Stimulated activated CD8-positive, alpha-beta memory T cell treated with anti-CD3 and anti-CD28 coated beads, Interleukin-2, amount 100 ng/mL, for 48 hours (primary cell): ENCODE measurements at regions not wholly inside any gene's neighbourhood (a gene's known extent, or its start where the extent isn't known, plus 50 kb on each side); places are given as distances from the start of the nearest gene placed in this dataset.

Source experiments
- DNase-seq, 2 donors: peaks; one replicate each; pipeline ENCODE4 v3.0.0-alpha.2; 2020; ENCODE audit warnings: low read depth in 2 of 2

DNA sequence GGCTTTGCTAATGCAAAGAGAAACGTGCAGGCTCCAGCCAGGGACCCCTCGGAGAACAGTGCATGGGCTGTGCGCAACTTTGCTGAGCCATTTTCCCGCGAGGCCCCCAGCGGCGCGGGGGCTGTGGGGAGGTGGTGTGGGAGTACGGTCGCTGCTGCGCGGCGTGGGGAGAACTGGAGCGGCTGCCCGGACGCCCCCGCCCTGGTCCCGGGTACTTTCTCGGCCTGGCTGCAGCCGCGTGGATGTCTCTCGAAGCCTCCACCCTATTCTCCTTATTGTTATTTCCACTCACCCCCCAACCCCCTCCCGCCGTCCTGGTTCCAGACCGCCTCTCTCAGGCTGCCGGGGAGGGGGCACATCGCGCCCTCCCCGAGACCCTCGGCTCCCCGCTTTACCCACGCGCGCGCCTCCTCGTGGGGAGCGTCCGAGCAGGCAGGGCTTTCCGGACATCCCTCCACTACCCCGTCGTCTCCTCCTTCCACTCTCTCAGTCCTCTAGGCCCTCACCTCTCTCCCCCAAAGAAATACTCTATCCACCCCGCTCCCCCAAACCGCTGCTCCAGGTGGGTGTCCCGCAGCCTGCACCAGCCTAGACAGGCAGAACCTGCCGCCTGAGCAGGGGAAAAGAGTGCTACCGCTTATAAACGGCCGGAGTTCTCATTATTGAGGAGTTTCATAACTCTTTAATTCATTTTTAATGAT is 68.6 kb upstream of the TBCA start:
- DNase-seq, result no peak

DNA sequence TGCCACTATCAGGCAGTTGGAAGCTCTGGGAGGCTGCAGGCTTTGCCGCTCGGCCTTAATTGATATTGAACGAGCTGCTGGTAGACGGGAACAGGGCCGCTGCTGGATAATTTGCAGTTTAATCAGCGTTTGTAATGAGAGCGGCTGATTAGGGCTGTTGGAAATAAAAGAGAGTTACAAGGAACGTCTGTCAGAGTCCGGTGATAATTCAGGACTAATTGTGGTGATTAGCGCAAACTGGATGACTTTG is 68.2 kb upstream of the TBCA start:
- DNase-seq, result no peak

DNA sequence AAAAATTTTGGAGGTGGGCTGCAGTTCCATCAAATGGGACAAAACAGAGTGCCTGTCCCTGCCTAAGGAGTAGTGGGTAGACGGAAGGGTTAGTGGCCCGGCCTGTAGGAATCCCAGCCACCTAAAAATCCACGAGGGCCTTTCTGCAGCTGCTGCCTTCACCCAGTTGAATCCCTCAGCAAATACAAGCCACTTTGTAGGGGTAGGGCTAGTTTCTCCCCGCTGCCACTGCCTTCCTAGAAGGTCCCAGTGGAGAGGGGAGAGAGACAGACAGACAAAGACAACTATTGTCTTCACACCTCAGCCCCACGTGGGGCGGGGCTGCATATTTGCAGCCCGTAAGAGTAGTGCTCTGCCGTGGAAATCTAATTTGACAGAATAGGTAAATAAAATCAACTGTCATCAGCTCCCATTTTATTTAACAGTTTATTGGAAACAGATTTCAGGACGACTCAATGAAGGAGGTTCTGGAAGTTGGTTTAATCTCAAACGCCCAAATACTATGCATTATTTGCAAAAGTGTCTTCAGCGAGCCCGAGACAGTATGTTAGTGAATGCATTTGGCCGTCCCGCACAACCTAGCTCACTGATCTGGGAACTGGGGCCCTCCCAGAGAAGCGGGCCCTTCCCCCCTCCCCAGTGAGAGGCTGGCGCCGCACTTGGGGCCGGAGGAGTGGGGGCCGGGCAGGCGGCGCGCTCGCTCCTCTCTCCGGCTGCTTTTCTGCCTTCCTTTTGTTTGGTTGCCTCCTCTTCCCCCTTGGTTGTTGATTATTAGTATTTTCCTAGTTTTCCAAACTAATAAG is 67.6 kb upstream of the TBCA start:
- DNase-seq, result no peak

DNA sequence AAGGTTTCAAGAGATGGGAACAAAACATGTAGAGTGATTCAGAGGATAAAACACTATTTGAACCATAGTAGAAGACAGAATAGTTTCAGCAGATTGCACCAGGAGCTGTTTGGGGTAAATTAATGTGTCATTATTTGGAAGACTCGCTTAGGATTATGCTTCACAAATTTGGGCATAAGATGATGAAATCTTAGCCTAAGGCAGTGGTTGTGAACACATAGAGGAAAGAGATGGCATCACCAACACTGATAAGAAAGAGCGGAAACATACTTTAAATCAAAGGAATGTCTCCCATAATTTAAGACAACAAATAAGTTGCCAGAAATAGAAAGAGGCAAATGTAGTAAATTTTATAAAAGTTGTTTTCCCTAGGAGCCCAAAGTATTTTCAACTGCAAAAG is 66.1 kb upstream of the TBCA start:
- no peak for DNase-seq

DNA sequence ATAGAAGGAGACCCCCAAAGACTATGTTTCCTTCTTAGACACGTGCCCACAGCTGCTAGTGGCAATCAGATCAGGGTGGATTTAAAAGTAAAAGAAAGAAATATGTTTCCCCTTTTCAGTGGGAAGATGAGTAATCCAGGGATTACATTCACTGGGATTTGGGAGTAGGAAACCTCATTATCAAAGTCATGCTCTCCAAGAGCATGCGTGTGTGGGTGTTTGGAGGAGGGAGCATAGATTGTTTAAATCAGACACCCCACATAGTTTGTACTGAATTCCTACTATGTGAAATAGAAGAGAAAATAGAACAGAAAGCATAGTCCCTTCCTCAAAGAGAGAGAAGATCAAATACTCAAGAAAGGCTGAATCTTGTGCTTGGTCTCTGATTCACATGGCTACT is 65.5 kb upstream of the TBCA start:
- DNase-seq, result no peak

DNA sequence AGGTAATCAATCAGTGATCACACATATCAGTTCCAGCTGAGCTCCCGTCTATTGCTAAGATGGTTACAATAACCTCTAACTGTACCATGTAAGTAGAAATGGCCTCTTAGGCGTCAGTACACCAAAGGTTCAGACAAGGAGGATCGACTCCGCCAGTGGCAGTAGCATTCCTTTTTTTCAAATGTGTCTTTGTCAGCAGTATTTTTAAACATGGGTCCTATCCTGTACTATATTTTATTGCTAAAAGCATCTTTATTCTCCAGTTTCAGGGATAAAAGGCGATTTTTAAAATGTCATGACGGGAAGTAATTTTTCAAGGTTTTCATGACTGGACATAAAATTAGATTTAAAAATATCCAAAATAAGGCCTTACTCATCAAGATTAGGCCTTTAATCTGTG is 64.8 kb upstream of the TBCA start:
- DNase-seq, result no peak

DNA sequence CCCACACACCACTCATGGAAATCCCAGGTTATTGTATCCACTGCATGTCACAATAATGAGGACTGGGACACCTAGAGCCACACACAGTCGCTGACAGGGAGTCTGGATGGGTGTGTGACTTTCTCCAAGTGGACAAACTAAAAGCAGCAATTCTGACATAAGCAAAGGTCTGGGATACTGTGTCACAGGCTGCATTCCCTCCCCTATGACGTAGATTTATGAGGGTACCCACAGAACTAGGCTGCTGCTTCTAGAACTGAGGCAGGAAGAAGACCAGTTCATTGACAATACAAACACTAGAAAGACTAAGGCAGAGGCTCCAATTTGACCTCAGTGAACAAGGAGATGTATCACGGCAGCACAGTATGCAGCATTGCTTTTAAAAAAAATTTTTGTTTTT is 63.6 kb upstream of the TBCA start:
- DNase-seq, result no peak

DNA sequence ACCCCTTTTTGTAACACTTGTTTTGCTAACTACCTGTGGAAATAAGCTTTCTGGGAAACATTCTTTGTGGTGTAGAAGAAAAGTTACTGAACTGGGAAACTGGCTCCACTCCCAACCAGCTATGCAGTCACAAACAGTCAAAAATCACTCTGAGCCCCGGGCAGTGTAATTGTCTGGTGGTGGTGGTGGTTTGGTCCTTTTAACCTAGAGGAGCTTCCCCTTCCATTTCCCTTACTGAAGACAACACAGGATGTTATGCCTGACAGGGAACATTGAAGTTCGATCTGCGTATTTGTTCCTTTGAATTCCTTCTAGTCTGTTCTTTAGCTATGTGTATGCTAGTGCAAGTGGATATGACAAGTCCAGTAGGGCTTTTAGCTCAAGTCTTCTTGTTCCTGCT is 56.8 kb upstream of the TBCA start:
- DNase-seq, result no peak

DNA sequence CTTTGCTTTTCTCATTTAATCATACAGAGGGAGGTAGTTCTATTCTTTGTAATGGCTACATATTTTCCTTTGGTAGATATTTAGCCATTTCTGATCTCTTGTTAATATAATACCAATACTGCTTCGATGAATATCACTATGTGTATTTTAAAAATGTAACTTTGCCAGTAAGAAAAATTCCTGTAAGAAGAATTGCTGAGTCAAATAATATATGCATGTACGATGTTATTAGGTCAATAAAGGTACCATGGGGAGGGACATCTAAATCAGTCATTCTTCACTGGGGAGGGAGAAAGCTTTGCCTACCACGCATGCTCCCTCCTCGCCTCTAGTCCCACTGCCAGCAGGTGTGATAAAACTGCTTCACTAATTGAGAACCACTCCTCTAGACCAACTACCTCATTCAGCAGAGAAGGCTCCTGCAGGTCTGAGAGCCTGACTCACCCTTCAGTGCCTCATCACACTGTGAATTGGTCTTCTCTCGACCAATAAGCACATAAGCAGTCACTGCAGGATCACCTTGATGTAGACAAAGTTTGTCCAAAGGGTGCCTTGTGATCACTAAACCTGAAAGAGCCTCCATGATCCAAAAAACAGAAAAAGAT is 56.1 kb upstream of the TBCA start:
- no peak for DNase-seq

DNA sequence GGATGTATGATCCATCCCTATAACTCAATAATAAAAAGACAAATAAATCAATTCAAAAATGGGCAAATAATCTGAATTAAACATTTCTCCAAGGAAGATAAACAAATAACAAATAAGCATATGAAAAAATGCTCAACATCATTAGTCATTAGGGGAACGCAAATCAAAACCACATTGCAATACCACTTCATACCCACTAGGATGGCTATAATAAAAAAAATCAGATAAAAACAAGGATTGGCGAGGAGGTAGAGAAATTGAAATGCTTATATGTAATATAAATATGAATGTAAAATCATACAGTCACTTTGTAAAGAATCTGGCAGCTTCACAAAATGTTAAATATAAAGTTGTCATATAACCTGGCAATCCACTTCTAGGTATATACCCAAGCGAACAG is 52.3 kb upstream of the TBCA start:
- DNase-seq, result no peak
